Right hindlimb (tissue), 1 donor: ENCODE measurements at regions not wholly inside any gene's neighbourhood (a gene's known extent, or its start where the extent isn't known, plus 50 kb on each side); places are given as distances from the start of the nearest gene placed in this dataset.
A peak's percentile ranks its signal among the peaks of the same experiment; 100 is the strongest.

Source experiments
- DNase-seq: peaks from one replicate; pipeline ENCODE4 v3.0.0-alpha.2; 2018

- DNase-seq, result no peak
These were observed 127.5 kb downstream of the SS18 start for GRCh38 chr18:25962919-25963318.

GRCh38 chr18:25962176-25962575 lies 128.2 kb downstream of the SS18 start:
- no peak for DNase-seq

GRCh38 chr18:25957017-25957416 lies 133.4 kb downstream of the SS18 start:
- DNase-seq, result no peak

GRCh38 chr18:25953111-25953510 lies 137.3 kb downstream of the SS18 start:
- DNase-seq, result no peak

GRCh38 chr18:25950321-25950720 lies 140.1 kb downstream of the SS18 start:
- no peak for DNase-seq

- no peak for DNase-seq
These were observed 143.9 kb downstream of the SS18 start for GRCh38 chr18:25946540-25946939.

- no peak for DNase-seq
These were observed 155.1 kb downstream of the SS18 start for GRCh38 chr18:25935356-25935755.

GRCh38 chr18:25931126-25931525 lies 159.3 kb downstream of the SS18 start:
- no peak for DNase-seq

- no peak for DNase-seq
These were observed 160.6 kb downstream of the SS18 start for GRCh38 chr18:25929787-25930186.

- DNase-seq, result no peak
These were observed 162.6 kb downstream of the SS18 start for GRCh38 chr18:25927830-25928229.

- no peak for DNase-seq
These were observed 167.2 kb downstream of the SS18 start for GRCh38 chr18:25923193-25923592.

- DNase-seq, result no peak
These were observed 168.6 kb downstream of the SS18 start for GRCh38 chr18:25921677-25922421.

- no peak for DNase-seq
These were observed 174.5 kb downstream of the SS18 start for GRCh38 chr18:25915907-25916306.

- DNase-seq, result peak; percentile 37
These were observed 191.4 kb downstream of the SS18 start for GRCh38 chr18:25898965-25899364.

GRCh38 chr18:25896956-25897355 lies 193.5 kb downstream of the SS18 start:
- DNase-seq, result no peak

GRCh38 chr18:25896178-25896780 lies 194.1 kb downstream of the SS18 start:
- peak; percentile 40 for DNase-seq

- DNase-seq, result no peak
These were observed 194.9 kb downstream of the SS18 start for GRCh38 chr18:25895518-25895917.

- no peak for DNase-seq
These were observed 204.1 kb downstream of the SS18 start for GRCh38 chr18:25886283-25886682.

- DNase-seq, result no peak
These were observed 207.3 kb downstream of the SS18 start for GRCh38 chr18:25883091-25883490.

- DNase-seq, result no peak
These were observed 209.3 kb downstream of the SS18 start for GRCh38 chr18:25881149-25881548.

- DNase-seq, result no peak
These were observed 210.0 kb downstream of the SS18 start for GRCh38 chr18:25880441-25880840.

- no peak for DNase-seq
These were observed 214.0 kb downstream of the SS18 start for GRCh38 chr18:25876330-25876948.

- no peak for DNase-seq
These were observed 214.7 kb downstream of the SS18 start for GRCh38 chr18:25875551-25876240.

- DNase-seq, result no peak
These were observed 216.6 kb downstream of the SS18 start for GRCh38 chr18:25873833-25874232.
